ENCODE measurements at regions not wholly inside any gene's neighbourhood (a gene's known extent, or its start where the extent isn't known, plus 50 kb on each side); places are given as distances from the start of the nearest gene placed in this dataset.

- Mint-ChIP-seq H3K4me1 (no peaks in the 10 kb centered on the region), H3K36me3 (ENCODE audit: low read depth) (no peaks in the 10 kb centered on the region), H3K27ac (no peak overlapping the region), H3K27me3 (ENCODE audit: low read depth) (no peaks in the 10 kb centered on the region), H3K9me3 (peaks cover 35% of the 10 kb centered on the region), H3K4me3 (no peak overlapping the region)
- TF ChIP-seq CTCF (IDR thresholded peaks at IDR 0.05; ENCODE audit: unreplicated experiment in 3 of 3): no peak
Observed at GRCh38 chr15:23994273-23994672, 307.2 kb upstream of the NDN start.

- Mint-ChIP-seq H3K4me3 (no peak overlapping the region), H3K27me3 (ENCODE audit: low read depth) (no peaks in the 10 kb centered on the region), H3K9me3 (peaks cover 25% of the 10 kb centered on the region), H3K4me1 (no peaks in the 10 kb centered on the region), H3K27ac (no peak overlapping the region), H3K36me3 (ENCODE audit: low read depth) (no peaks in the 10 kb centered on the region)
- no peak for TF ChIP-seq CTCF (IDR thresholded peaks at IDR 0.05; ENCODE audit: unreplicated experiment in 3 of 3)
Observed at GRCh38 chr15:23998056-23998455, 311.0 kb upstream of the NDN start.

- Mint-ChIP-seq H3K4me3 (no peak overlapping the region), H3K27ac (no peak overlapping the region), H3K9me3 (peaks cover 17% of the 10 kb centered on the region), H3K27me3 (ENCODE audit: low read depth) (no peaks in the 10 kb centered on the region), H3K4me1 (no peaks in the 10 kb centered on the region), H3K36me3 (ENCODE audit: low read depth) (peaks cover 3% of the 10 kb centered on the region)
- no peak for TF ChIP-seq CTCF (IDR thresholded peaks at IDR 0.05; ENCODE audit: unreplicated experiment in 3 of 3)
Observed at GRCh38 chr15:24008476-24008875, 321.4 kb upstream of the NDN start.

- peaks cover 8% of the 10 kb centered on the region for H3K9me3 Mint-ChIP-seq
- no peaks in the 10 kb centered on the region for H3K36me3 Mint-ChIP-seq (ENCODE audit: low read depth)
- no peaks in the 10 kb centered on the region for H3K4me1 Mint-ChIP-seq
Observed at GRCh38 chr15:24017470-24017869, 330.4 kb upstream of the NDN start.

GRCh38 chr15:24039683-24040082, 352.6 kb upstream of the NDN start:
- H3K36me3 Mint-ChIP-seq (ENCODE audit: low read depth): no peaks in the 10 kb centered on the region
- no peaks in the 10 kb centered on the region for H3K4me1 Mint-ChIP-seq
- no peak overlapping the region for H3K4me3 Mint-ChIP-seq
- no peak overlapping the region for H3K27ac Mint-ChIP-seq
- H3K27me3 Mint-ChIP-seq (ENCODE audit: low read depth): peaks cover 4% of the 10 kb centered on the region
- no peak for TF ChIP-seq CTCF (IDR thresholded peaks at IDR 0.05; ENCODE audit: unreplicated experiment in 3 of 3)
- peaks cover 30% of the 10 kb centered on the region for H3K9me3 Mint-ChIP-seq

More at GRCh38 chr15:24017470-24017869, 330.4 kb upstream of the NDN start:
- Mint-ChIP-seq H3K27ac (no peak overlapping the region), H3K4me3 (no peak overlapping the region), H3K27me3 (ENCODE audit: low read depth) (no peaks in the 10 kb centered on the region)
- no peak for TF ChIP-seq CTCF (IDR thresholded peaks at IDR 0.05; ENCODE audit: unreplicated experiment in 3 of 3)

GRCh38 chr15:24054547-24055245, 367.6 kb upstream of the NDN start:
- TF ChIP-seq CTCF (IDR thresholded peaks at IDR 0.05; ENCODE audit: unreplicated experiment in 3 of 3): no peak
- no peaks in the 10 kb centered on the region for H3K27me3 Mint-ChIP-seq (ENCODE audit: low read depth)
- H3K36me3 Mint-ChIP-seq (ENCODE audit: low read depth): no peaks in the 10 kb centered on the region
- peaks cover 5% of the 10 kb centered on the region for H3K9me3 Mint-ChIP-seq
- no peaks in the 10 kb centered on the region for H3K4me1 Mint-ChIP-seq
- no peak overlapping the region for H3K27ac Mint-ChIP-seq
- no peak overlapping the region for H3K4me3 Mint-ChIP-seq
